ENCODE measurements at regions not wholly inside any gene's neighbourhood (a gene's known extent, or its start where the extent isn't known, plus 50 kb on each side); places are given as distances from the start of the nearest gene placed in this dataset.

- no peak for DNase-seq
These were observed 150.1 kb upstream of the ARHGAP42 start for GRCh38 chr11:100536979-100537378.

- no peak for DNase-seq
These were observed 143.7 kb upstream of the ARHGAP42 start for GRCh38 chr11:100543386-100543785.

- no peak for DNase-seq
These were observed 141.5 kb upstream of the ARHGAP42 start for GRCh38 chr11:100545556-100545955.

DNA sequence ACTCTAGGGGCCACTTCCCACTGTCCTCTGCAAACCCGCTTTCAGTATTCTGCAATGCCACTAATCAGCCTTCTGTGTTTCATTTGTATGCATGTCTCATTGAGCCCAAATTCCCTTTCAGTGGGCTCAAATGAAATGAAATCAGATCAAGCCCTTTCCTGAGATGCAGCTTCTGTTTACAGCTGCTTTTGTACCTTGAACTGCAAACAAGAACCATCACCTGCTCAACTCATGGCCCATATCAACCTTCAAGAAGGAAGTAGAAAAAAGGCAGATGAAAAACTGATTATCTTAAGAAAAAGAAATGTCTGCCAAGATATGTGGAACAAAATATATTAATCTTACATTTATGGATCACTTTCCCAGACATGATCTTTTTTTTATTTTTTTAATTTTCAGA is 141.1 kb upstream of the ARHGAP42 start:
- DNase-seq = no peak

GRCh38 chr11:100546714-100547113 is 140.4 kb upstream of the ARHGAP42 start:
- DNase-seq = peak in 1 of 2 experiments; percentile 35

DNA sequence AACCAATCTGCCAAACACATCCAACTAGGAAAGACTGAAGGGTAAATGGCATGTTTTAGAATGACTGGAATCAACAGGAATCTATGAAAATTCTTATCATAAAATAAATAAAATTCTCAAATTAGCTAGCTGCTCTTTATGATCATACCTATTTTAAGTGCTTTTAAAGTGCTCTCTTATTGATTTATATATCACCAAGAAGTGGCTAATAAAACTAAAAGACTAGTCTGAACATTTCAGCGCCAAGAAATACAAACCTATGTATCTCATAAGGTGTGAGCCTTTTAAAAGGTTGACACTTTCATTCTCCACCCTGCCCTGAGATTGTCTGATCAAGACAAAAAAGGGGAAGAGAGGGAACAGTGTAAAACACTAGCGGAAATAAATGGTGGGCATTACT is 136.8 kb upstream of the ARHGAP42 start:
- no peak for DNase-seq

- peak; percentile 33 to 71 for DNase-seq
These were observed 136.0 kb upstream of the ARHGAP42 start for GRCh38 chr11:100550912-100551632.

GRCh38 chr11:100555931-100556330 is 131.2 kb upstream of the ARHGAP42 start:
- no peak for DNase-seq

- no peak for DNase-seq
These were observed 130.3 kb upstream of the ARHGAP42 start for GRCh38 chr11:100556781-100557180.

- no peak for DNase-seq
These were observed 129.1 kb upstream of the ARHGAP42 start for GRCh38 chr11:100557830-100558611.

DNA sequence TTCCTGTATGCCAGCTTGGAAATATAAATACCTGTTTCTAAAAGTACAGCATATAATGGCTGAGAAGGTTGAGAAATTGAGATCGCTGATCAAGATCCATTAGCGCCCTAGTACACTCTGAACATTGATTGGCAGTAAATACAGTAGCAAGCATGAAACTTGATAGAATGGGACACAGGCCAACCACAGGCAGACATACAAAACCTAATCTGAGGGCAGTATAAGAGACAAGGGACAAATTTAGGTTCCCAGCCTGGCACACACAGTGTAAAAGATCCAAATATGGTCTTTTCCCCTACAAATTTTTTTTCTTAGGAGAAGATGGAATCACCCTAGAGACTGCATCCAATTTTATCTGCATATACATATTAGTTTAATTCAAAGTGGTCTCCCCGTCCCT is 126.5 kb upstream of the ARHGAP42 start:
- DNase-seq = no peak

DNA sequence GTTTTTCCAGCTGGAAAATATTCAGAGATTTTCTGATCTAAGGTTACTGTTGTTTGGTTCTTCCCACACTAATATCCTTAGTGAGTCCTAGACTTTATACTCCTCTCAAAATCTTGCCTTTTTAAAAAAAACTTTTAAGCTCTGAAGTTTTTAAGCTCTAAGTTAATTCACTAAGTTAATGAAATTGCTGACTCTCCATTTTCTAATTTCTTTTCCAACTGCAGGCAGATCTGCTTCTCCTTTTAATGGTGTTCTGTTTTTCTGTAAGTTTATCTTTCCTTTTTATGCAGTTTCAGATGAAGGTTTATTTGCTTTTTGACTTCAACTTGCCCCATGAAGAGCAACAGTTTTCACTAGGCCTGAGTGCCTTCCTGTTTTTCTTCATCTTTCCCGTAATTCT is 125.8 kb upstream of the ARHGAP42 start:
- DNase-seq = no peak

GRCh38 chr11:100562128-100562527 is 125.0 kb upstream of the ARHGAP42 start:
- peak in 1 of 2 experiments; percentile 29 for DNase-seq

DNA sequence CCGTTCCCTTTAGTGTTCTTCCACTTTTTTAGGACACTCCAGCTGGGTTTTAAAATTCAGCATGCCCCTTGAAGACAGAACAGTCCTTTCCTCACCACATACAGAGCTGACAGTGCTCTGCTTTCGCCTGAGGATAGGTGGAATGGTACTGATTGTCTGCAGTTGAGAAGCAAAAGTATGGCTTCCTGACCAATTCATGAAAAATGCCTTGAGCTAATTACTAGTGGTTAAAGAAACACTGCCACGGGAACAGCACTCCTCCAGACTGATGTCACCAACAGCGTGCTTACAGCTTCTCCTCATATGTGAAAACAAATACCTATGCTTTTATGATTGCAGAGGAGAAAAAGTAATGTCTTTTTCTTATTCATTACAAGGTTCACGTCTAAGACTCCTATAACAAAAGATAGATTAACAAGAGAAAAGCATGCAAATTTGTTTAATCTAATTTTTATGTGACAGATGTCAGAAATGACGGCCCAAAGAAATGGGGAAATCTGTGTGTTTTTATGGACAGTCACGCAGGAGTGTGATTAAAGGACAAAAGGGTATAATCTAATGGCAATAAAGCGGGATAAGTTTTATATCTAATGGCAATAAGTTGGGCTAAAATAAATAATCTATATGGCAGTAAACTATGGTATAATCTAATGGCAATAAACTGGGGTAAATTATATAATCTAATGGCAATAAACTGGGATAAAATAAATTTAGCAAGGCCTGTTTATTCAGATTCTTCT is 123.4 kb upstream of the ARHGAP42 start:
- DNase-seq = no peak

DNA sequence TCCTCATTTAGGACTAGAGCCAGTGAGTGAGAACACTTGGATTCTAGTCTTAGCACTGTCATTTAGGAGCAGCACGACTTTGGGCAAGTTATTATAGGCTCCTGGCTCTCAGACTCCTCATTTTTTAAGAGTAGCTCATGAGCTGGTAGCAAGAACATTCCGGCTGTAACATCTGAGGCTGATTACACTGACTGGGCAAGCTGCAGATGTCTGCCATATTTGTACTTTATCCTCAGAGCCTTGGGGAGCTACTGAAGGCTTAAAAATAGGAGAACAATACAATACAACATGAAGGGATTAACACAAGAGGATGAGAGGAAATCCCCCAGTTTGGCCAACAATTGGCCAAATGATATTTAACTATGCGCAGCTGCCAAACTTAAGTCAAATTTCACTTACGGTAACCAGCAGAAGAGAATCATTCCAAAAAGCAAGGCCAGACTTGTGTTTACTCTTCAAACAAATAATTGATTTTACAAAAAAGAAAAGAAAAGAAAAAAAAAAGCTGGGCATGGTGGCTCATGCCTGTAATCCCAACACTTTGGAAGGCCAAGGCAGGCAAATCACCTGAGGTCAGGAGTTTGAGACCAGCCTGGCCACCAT is 113.1 kb upstream of the ARHGAP42 start:
- no peak for DNase-seq

DNA sequence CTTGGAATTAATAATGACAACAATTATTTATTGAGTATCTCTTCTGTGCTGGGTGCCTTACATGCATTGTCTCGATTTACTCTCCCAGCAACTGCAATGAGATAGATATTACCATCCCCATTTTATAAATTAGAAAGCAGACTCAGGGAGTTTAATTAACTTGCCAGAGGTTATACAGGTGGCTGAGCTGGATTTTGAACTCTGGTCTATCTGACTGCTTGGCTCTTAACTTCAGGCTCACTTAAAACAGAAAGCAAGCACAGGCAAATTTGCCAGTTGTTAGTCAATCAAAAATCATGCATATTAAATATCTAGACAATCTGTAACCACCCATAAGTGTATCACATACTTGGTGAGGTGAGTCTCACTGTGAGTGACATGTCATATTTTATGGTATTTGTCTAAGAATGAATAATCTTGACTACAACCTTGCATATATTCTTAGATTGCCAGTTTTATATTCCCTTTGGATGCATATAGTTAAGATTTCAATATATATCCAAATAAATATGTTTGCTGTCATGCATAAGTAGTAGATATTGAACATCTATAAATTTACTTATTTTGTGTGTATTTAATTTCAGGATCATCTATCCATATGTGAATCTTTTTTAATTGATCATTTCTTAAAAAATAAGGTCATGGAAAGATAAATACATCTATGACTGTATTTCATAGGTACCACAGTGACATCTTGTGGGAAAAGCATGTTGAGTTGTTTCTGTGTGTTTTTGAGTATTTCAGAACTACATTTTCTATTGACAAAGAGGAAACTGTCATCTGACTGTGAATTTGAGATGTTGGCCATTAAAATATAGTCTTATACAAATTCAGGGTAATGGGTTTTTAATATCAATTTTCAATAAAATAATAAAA is 112.0 kb upstream of the ARHGAP42 start:
- DNase-seq = peak in 1 of 2 experiments; percentile 44

DNA sequence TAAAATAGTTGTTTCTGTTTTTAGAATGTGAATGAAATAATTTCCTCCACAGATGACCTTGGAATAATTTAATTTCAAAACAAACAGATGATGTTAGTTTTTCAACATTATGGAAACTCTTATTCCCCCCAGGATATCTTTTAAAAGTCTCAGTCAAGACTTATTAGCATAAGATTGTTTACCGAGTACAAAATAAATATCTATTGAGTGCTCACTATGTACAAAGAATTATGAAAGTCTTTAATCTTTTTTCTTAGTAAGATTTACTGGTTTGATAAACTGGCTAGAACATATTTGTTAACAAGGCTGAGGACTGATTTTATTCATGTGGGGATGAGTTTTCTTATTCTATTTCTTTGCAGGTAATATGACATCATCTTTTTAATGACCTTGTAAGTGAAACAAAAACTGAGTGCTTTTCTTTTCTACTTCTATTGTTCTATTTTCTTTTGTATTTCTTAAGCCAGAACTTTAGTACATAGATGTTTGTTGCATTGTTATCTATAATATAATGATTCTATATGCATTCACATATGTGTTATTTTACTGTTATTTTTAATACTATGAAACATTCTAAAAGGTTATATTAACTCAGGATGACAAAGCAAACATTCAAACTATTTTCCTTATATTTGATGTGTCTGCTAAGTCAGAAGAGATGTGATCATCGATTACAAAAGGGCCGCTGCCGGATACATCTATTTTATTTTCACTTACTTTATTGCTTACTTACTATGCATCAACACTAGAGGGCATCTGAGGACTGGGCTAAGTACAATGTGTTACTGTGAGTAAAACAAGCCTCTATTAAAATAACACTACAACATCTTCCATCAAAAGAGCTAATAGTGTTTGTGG is 111.0 kb upstream of the ARHGAP42 start:
- peak; percentile 64 to 80 for DNase-seq

DNA sequence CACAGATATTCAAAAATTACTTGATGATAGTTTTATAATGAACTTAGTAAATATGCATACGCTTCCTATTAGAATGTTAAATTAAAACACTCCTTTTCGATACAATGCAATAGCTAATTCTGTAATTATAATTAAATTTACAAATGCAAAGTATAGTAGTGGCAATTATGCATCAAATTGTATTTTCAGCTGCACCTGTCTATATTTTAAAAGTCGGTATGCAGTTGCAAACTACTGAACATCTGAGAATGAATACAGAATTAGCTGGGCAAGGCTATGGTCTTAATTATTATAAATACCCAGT is 110.4 kb upstream of the ARHGAP42 start:
- DNase-seq = no peak

- no peak for DNase-seq
These were observed 108.2 kb upstream of the ARHGAP42 start for GRCh38 chr11:100578831-100579311.

- no peak for DNase-seq
These were observed 105.8 kb upstream of the ARHGAP42 start for GRCh38 chr11:100581318-100581717.

All from NCI-H446 (cell line).